AG08395 (cell line): ENCODE measurements at regions not wholly inside any gene's neighbourhood (a gene's known extent, or its start where the extent isn't known, plus 50 kb on each side); places are given as distances from the start of the nearest gene placed in this dataset.

Source experiments
- DNase-seq: peaks from one replicate; pipeline ENCODE4 v3.0.0; 2012; ENCODE audit warnings: mixed read lengths, low spot score

- DNase-seq, result peak; percentile 50
Observed at GRCh38 chr7:15751191-15751701, 64.8 kb upstream of the MEOX2 start.

GRCh38 chr7:15750727-15751126 is 64.2 kb upstream of the MEOX2 start:
- DNase-seq, result no peak

GRCh38 chr7:15749631-15750030 is 63.1 kb upstream of the MEOX2 start:
- no peak for DNase-seq

GRCh38 chr7:15747712-15748111 is 61.2 kb upstream of the MEOX2 start:
- no peak for DNase-seq

- peak; percentile 49 for DNase-seq
Observed at GRCh38 chr7:15747301-15747700, 60.8 kb upstream of the MEOX2 start.

GRCh38 chr7:15743926-15744480 is 57.5 kb upstream of the MEOX2 start:
- DNase-seq, result no peak

- DNase-seq, result no peak
Observed at GRCh38 chr7:15737601-15738000, 51.1 kb upstream of the MEOX2 start.
